ENCODE measurements at regions not wholly inside any gene's neighbourhood (a gene's known extent, or its start where the extent isn't known, plus 50 kb on each side); places are given as distances from the start of the nearest gene placed in this dataset.

DNA sequence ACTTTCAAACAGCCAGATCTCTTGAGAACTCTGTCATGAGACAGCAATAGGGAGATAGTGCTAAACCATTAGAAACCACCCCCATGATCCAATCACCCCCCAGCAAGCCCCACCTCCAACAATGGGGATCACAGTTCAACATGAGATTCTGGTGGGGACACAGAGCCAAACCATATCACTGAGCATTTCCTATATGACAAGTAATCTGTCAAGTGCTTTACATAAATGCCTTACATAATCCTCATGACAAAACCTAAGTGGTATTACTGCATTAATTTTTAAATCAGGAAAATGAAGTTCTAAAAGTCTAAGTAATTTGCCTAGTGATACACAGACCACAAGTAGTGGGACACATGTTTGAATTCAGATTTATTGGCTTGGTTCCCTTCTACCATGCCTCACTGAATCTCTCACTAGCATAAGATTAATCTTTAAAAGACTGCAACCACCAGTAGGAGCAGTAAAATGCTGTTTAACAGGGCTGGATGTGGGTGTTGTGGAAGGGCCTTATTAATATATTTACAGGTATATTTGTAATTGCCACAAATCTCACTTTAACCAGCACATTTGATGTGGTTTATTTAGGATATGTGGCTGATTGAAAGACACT is 323.1 kb upstream of the FBXO33 start:
- H3K4me1 ChIP-seq (ENCODE audit: insufficient read depth, low read length), result no peaks in the 10 kb centered on the region
- H3K36me3 ChIP-seq (replicated peaks in 1 of 2; ENCODE audit: control insufficient read depth in 1 of 2, insufficient read depth in 2 of 2, low read length in 2 of 2), result no peaks in the 10 kb centered on the region
- no peak for DNase-seq (ENCODE audit: low spot score)
- BruUV-seq (replicated peaks), result no TSS peak
- no peaks in the 10 kb centered on the region for H3K27me3 ChIP-seq (ENCODE audit: control insufficient read depth in 1 of 2, insufficient read depth in 2 of 2, low read length in 2 of 2)
- no peak for ATAC-seq
- ChIA-PET CTCF (ENCODE audit: low intra/inter-chr PET ratio, low total read pairs) (no interaction called here), POLR2A (no interaction called here)
- intact Hi-C loops (cut with micrococcal nuclease; ENCODE audit: unreplicated experiment), result no loop called here
- H3K79me2 ChIP-seq (ENCODE audit: insufficient read depth, low read length), result no peaks in the 10 kb centered on the region
- no peaks in the 10 kb centered on the region for H3K9me3 ChIP-seq (ENCODE audit: low read length)
- no peak for FAIRE-seq
- in situ Hi-C loops (cut with HindIII; ENCODE audit: extremely low pct_ligation_motif_present, low pct_unique_long_range_greater_than_20kb), result no loop called here
- TF ChIP-seq MLLT10 (CRISPR knock-in tag; IDR thresholded peaks at IDR 0.05) (no peak), PHB2 (IDR thresholded peaks at IDR 0.05; ENCODE audit: partially characterized antibody) (no peak), YY1 (IDR thresholded peaks at IDR 0.05; ENCODE audit: insufficient read depth, insufficient replicate concordance, low read depth, low read length) (no peak), U2AF1 (optimal IDR thresholded peaks at IDR 0.05; ENCODE audit: low read depth, low read length) (no peak), TARDBP (CRISPR knock-in tag; IDR thresholded peaks at IDR 0.05) (no peak), NFKBIZ (CRISPR knock-in tag; IDR thresholded peaks at IDR 0.05) (no peak)
- TF ChIP-seq, protein P1, sequence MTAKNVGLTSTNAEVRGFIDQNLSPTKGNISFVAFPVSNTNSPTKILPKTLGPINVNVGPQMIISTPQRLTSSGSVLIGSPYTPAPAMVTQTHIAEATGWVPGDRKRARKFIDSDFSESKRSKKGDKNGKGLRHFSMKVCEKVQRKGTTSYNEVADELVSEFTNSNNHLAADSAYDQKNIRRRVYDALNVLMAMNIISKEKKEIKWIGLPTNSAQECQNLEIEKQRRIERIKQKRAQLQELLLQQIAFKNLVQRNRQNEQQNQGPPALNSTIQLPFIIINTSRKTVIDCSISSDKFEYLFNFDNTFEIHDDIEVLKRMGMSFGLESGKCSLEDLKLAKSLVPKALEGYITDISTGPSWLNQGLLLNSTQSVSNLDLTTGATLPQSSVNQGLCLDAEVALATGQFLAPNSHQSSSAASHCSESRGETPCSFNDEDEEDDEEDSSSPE (CRISPR knock-in tag; IDR thresholded peaks at IDR 0.05), result no peak
- TF ChIP-seq, protein P2, sequence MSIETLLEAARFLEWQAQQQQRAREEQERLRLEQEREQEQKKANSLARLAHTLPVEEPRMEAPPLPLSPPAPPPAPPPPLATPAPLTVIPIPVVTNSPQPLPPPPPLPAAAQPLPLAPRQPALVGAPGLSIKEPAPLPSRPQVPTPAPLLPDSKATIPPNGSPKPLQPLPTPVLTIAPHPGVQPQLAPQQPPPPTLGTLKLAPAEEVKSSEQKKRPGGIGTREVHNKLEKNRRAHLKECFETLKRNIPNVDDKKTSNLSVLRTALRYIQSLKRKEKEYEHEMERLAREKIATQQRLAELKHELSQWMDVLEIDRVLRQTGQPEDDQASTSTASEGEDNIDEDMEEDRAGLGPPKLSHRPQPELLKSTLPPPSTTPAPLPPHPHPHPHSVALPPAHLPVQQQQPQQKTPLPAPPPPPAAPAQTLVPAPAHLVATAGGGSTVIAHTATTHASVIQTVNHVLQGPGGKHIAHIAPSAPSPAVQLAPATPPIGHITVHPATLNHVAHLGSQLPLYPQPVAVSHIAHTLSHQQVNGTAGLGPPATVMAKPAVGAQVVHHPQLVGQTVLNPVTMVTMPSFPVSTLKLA (IDR thresholded peaks at IDR 0.05), result no peak
- TF ChIP-seq, protein P3, sequence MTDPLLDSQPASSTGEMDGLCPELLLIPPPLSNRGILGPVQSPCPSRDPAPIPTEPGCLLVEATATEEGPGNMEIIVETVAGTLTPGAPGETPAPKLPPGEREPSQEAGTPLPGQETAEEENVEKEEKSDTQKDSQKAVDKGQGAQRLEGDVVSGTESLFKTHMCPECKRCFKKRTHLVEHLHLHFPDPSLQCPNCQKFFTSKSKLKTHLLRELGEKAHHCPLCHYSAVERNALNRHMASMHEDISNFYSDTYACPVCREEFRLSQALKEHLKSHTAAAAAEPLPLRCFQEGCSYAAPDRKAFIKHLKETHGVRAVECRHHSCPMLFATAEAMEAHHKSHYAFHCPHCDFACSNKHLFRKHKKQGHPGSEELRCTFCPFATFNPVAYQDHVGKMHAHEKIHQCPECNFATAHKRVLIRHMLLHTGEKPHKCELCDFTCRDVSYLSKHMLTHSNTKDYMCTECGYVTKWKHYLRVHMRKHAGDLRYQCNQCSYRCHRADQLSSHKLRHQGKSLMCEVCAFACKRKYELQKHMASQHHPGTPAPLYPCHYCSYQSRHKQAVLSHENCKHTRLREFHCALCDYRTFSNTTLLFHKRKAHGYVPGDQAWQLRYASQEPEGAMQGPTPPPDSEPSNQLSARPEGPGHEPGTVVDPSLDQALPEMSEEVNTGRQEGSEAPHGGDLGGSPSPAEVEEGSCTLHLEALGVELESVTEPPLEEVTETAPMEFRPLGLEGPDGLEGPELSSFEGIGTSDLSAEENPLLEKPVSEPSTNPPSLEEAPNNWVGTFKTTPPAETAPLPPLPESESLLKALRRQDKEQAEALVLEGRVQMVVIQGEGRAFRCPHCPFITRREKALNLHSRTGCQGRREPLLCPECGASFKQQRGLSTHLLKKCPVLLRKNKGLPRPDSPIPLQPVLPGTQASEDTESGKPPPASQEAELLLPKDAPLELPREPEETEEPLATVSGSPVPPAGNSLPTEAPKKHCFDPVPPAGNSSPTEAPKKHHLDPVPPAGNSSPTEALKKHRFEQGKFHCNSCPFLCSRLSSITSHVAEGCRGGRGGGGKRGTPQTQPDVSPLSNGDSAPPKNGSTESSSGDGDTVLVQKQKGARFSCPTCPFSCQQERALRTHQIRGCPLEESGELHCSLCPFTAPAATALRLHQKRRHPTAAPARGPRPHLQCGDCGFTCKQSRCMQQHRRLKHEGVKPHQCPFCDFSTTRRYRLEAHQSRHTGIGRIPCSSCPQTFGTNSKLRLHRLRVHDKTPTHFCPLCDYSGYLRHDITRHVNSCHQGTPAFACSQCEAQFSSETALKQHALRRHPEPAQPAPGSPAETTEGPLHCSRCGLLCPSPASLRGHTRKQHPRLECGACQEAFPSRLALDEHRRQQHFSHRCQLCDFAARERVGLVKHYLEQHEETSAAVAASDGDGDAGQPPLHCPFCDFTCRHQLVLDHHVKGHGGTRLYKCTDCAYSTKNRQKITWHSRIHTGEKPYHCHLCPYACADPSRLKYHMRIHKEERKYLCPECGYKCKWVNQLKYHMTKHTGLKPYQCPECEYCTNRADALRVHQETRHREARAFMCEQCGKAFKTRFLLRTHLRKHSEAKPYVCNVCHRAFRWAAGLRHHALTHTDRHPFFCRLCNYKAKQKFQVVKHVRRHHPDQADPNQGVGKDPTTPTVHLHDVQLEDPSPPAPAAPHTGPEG (CRISPR knock-in tag; IDR thresholded peaks at IDR 0.05), result no peak
- TF ChIP-seq, protein P4, sequence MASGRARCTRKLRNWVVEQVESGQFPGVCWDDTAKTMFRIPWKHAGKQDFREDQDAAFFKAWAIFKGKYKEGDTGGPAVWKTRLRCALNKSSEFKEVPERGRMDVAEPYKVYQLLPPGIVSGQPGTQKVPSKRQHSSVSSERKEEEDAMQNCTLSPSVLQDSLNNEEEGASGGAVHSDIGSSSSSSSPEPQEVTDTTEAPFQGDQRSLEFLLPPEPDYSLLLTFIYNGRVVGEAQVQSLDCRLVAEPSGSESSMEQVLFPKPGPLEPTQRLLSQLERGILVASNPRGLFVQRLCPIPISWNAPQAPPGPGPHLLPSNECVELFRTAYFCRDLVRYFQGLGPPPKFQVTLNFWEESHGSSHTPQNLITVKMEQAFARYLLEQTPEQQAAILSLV (CRISPR knock-in tag; IDR thresholded peaks at IDR 0.05; ENCODE audit: borderline replicate concordance), result no peak
- TF ChIP-seq, protein P5, sequence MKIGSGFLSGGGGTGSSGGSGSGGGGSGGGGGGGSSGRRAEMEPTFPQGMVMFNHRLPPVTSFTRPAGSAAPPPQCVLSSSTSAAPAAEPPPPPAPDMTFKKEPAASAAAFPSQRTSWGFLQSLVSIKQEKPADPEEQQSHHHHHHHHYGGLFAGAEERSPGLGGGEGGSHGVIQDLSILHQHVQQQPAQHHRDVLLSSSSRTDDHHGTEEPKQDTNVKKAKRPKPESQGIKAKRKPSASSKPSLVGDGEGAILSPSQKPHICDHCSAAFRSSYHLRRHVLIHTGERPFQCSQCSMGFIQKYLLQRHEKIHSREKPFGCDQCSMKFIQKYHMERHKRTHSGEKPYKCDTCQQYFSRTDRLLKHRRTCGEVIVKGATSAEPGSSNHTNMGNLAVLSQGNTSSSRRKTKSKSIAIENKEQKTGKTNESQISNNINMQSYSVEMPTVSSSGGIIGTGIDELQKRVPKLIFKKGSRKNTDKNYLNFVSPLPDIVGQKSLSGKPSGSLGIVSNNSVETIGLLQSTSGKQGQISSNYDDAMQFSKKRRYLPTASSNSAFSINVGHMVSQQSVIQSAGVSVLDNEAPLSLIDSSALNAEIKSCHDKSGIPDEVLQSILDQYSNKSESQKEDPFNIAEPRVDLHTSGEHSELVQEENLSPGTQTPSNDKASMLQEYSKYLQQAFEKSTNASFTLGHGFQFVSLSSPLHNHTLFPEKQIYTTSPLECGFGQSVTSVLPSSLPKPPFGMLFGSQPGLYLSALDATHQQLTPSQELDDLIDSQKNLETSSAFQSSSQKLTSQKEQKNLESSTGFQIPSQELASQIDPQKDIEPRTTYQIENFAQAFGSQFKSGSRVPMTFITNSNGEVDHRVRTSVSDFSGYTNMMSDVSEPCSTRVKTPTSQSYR (CRISPR knock-in tag; IDR thresholded peaks at IDR 0.05; ENCODE audit: borderline replicate concordance), result no peak
- H4K20me1 ChIP-seq (ENCODE audit: insufficient read depth, low read length), result no peaks in the 10 kb centered on the region
- no peak overlapping the region for H3K4me2 ChIP-seq (ENCODE audit: low read depth, low read length)
- H2AFZ ChIP-seq (ENCODE audit: low read length), result no peak overlapping the region
- no peak overlapping the region for H3K27ac ChIP-seq (ENCODE audit: extremely low read length, insufficient read depth, low read length)
- H3K9ac ChIP-seq (ENCODE audit: insufficient read depth, low read depth, low read length), result no peak overlapping the region
- no peak overlapping the region for H3K4me3 ChIP-seq (replicated peaks in 1 of 3; ENCODE audit: insufficient read depth in 1 of 3, low read depth in 2 of 3, low read length in 3 of 3)

All from HepG2 (cell line).